PC-9 (cell line): ENCODE measurements at regions not wholly inside any gene's neighbourhood (a gene's known extent, or its start where the extent isn't known, plus 50 kb on each side); places are given as distances from the start of the nearest gene placed in this dataset.

Experiments used
- BruUV-seq: library from RNA; stranded (reverse); fragments of 400-500 nt; replicated peaks from 2 replicates; lab custom pipeline; 2021; lab: Mats Ljungman, UMichigan
- CTCF ChIA-PET: fragments of 300-600 bp; sonication (Branson Sonifier 250); formaldehyde crosslinking; loops from one replicate; lab custom pipeline; 2022; ENCODE audit warnings: antibody characterized with exemption; lab: Charles Lee
- POLR2A ChIA-PET: fragments of 300-600 bp; sonication (Branson Sonifier 250); formaldehyde crosslinking; loops from one replicate; lab custom pipeline; 2022; ENCODE audit warnings: antibody characterized with exemption; ENCODE audit not compliant: unreplicated experiment; lab: Charles Lee
- DNase-seq, 2 experiments: peaks; one replicate each; pipeline versions ENCODE4 v3.0.0 to v3.0.0-alpha.2; 2015 to 2022; ENCODE audit warnings: mixed read lengths in 1 of 2
- H2AFZ ChIP-seq: fragments of 200-600 bp; sonication (generic); 2 replicates; pipeline ENCODE4 v1.8.1; 2017; ENCODE audit warnings: antibody characterized with exemption
- H3F3A ChIP-seq: fragments of 200-600 bp; sonication (generic); 2 replicates; pipeline ENCODE4 v1.8.1; 2017; ENCODE audit warnings: antibody characterized with exemption, mild to moderate bottlenecking, low read depth; ENCODE audit not compliant: insufficient read depth
- H3K27ac ChIP-seq: fragments of 200-600 bp; sonication (generic); 2 replicates; pipeline ENCODE4 v1.6.1; 2016; ENCODE audit warnings: mixed run types
- H3K27me3 ChIP-seq: fragments of 200-600 bp; sonication (generic); 2 replicates; pipeline ENCODE4 v1.6.1; 2016; ENCODE audit warnings: low read depth, mixed run types; ENCODE audit not compliant: insufficient read depth
- H3K36me3 ChIP-seq: fragments of 200-600 bp; sonication (generic); 2 replicates; pipeline ENCODE4 v1.6.1; 2016; ENCODE audit warnings: low read depth, mixed run types
- H3K4me1 ChIP-seq: fragments of 200-600 bp; sonication (generic); replicated peaks from 2 replicates; pipeline ENCODE4 v1.6.1; 2016; ENCODE audit warnings: mixed run types; ENCODE audit not compliant: insufficient read depth
- H3K4me2 ChIP-seq: fragments of 200-600 bp; sonication (generic); 2 replicates; pipeline ENCODE4 v1.6.1; 2017; ENCODE audit warnings: mixed run types
- H3K4me3 ChIP-seq: fragments of 200-600 bp; sonication (generic); 2 replicates; pipeline ENCODE4 v1.6.1; 2016; ENCODE audit warnings: mixed run types
- H3K79me2 ChIP-seq: fragments of 200-600 bp; sonication (generic); 2 replicates; pipeline ENCODE4 v1.6.1; 2017; ENCODE audit warnings: low read depth, mixed run types
- H3K9me2 ChIP-seq: fragments of 200-600 bp; sonication (generic); 2 replicates; pipeline ENCODE4 v1.8.1; 2017; ENCODE audit warnings: mild to moderate bottlenecking; ENCODE audit not compliant: insufficient read depth
- H3K9me3 ChIP-seq: fragments of 200-600 bp; sonication (generic); 2 replicates; pipeline ENCODE4 v1.8.1; 2016; ENCODE audit warnings: low read depth; ENCODE audit not compliant: insufficient read depth
- H4K20me1 ChIP-seq: fragments of 200-600 bp; sonication (generic); 2 replicates; pipeline ENCODE4 v1.8.1; 2017; ENCODE audit not compliant: insufficient read depth
- CTCF ChIP-seq: fragments of 200-600 bp; sonication (generic); conservative IDR thresholded peaks from 2 replicates; pipeline ENCODE4 v1.6.1; 2017; ENCODE audit warnings: mixed run types, antibody characterized with exemption, mild to moderate bottlenecking, moderate library complexity
- EZH2 ChIP-seq: fragments of 200-600 bp; sonication (generic); IDR thresholded peaks from 2 replicates; pipeline ENCODE4 v1.8.0; 2017; ENCODE audit warnings: antibody characterized with exemption, low read depth
- intact Hi-C: fragments of 100-400 bp; cut with micrococcal nuclease; formaldehyde crosslinking; loops from one replicate; pipeline ENCODE4 v1.10.0; 2022; ENCODE audit not compliant: unreplicated experiment

DNA sequence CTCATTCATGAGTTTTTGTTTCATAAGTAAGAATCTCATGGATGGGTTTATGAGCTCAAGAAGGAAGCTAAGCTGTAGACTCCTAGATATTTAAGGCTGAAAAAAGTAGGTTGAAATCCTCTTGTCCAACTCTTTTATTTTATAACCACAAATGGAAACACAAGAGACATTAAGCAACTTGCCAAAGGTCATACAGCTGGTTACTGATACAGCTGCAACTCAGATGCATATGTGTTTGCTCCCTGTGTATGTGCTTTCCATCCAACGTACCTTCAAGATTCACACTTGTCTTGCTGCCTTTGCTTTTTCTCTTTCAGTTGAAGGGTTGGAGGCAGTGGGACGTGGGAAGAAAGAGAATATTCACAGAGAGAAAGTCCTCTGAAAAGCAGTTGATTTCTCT, 153.5 kb upstream of the STMND1 start:
- no TSS peak for BruUV-seq
- Histone ChIP-seq H3F3A (peaks cover 18% of the 10 kb centered on the region), H3K79me2 (no peaks in the 10 kb centered on the region), H3K36me3 (no peaks in the 10 kb centered on the region), H3K27ac (peak overlapping the region; percentile 92), H3K4me3 (no peak overlapping the region; the same call in 1 of the 2 replicates), H3K4me1 (peaks cover 23% of the 10 kb centered on the region), H3K9me3 (no peaks in the 10 kb centered on the region), H2AFZ (no peak overlapping the region; the same call in 1 of the 2 replicates), H3K27me3 (no peaks in the 10 kb centered on the region), H4K20me1 (no peaks in the 10 kb centered on the region), H3K4me2 (peak overlapping the region; percentile 59; the same call in 1 of the 2 replicates), H3K9me2 (no peaks in the 10 kb centered on the region)
- TF ChIP-seq CTCF (no peak), EZH2 (no peak)
- intact Hi-C loops, result no loop called here
- no peak for DNase-seq
- ChIA-PET CTCF (no interaction called here), POLR2A (interaction anchor here (0.6 kb wide), 2 partner anchors 76 to 89 kb away, joined by 3 to 5 read pairs; no protein-coding TSS in a partner anchor)

DNA sequence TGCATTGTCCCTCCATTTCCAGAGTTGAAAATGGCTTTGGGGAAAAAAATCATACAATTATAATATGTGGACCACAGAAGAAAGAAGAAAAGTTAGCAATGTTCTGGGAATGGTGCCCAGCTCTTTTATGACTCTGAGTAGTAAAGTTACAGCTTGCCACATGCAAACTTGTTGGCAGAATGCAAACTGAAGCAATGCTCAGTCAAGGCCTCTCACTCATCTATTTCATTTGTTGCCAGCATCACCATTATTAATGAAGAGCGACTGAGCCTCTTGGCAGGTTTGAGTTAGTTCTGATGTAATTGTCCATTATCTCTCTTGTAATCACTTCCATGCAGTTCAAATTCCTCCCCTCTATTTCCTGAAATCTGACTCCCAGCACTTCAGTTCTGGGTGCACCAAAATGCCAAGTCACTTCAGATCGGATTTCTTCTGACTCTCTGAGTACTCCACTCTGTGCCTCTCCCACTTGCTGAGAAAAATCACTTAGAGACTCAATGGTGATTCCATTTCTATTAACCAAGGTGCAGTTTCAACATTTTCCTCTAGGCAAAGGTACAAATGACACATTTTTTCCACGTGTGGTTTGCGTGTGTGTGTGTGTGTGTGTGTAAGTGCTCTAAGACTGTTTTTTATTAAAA, 154.4 kb upstream of the STMND1 start:
- Histone ChIP-seq H3K4me1 (peaks cover 23% of the 10 kb centered on the region), H2AFZ (peak overlapping the region; percentile 75), H3K27me3 (no peaks in the 10 kb centered on the region), H3K79me2 (no peaks in the 10 kb centered on the region), H3K4me2 (peak overlapping the region; percentile 59), H3K4me3 (peak overlapping the region; percentile 34; the same call in 1 of the 2 replicates), H3K9me2 (no peaks in the 10 kb centered on the region), H3K36me3 (no peaks in the 10 kb centered on the region), H3F3A (peaks cover 18% of the 10 kb centered on the region), H3K27ac (peak overlapping the region; percentile 92), H4K20me1 (no peaks in the 10 kb centered on the region), H3K9me3 (no peaks in the 10 kb centered on the region)
- BruUV-seq, result no TSS peak
- DNase-seq, result peak; percentile 70 to 95
- no peak for TF ChIP-seq CTCF
- no peak for TF ChIP-seq EZH2
- ChIA-PET POLR2A (no interaction called here), CTCF (interaction anchor here (0.6 kb wide), 1 partner anchor 934 kb away, joined by 6 read pairs; no protein-coding TSS in a partner anchor)
- intact Hi-C loops, result loop anchor here (1.0 kb wide), 2 partner anchors 98 to 178 kb away; no protein-coding TSS in a partner anchor

DNA sequence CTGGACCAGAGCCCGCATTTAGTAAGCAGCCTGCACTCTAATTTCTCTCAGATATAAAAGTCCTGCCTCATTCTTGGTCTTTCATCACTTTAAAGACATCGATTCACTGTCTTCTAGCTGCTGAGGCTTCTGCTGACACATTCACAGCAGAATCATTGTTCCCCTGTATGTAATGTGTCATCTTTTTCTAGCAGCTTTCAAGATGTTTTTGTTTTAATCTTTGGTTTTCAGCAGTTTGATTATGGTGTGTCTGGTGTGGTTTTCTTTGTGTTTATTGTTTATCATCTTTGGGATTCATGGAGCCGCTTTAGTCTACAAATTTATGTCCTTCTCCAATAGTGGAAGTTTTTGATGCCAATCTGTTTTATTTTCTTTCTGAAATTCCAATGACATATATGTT, 157.3 kb upstream of the STMND1 start:
- H3F3A ChIP-seq, result peaks cover 18% of the 10 kb centered on the region
- ChIA-PET CTCF (no interaction called here), POLR2A (no interaction called here)
- H3K4me2 ChIP-seq, result no peak overlapping the region
- H3K9me3 ChIP-seq, result no peaks in the 10 kb centered on the region
- H3K4me3 ChIP-seq, result no peak overlapping the region
- no peak overlapping the region for H2AFZ ChIP-seq
- no peaks in the 10 kb centered on the region for H3K9me2 ChIP-seq
- no peaks in the 10 kb centered on the region for H3K79me2 ChIP-seq
- BruUV-seq, result no TSS peak
- intact Hi-C loops, result no loop called here
- no peaks in the 10 kb centered on the region for H3K27me3 ChIP-seq
- no peak overlapping the region for H3K27ac ChIP-seq
- TF ChIP-seq EZH2 (no peak), CTCF (no peak)
- no peaks in the 10 kb centered on the region for H4K20me1 ChIP-seq
- peaks cover 23% of the 10 kb centered on the region for H3K4me1 ChIP-seq
- H3K36me3 ChIP-seq, result no peaks in the 10 kb centered on the region
- DNase-seq, result no peak
